Natural killer cell treated with Interleukin-12 subunit alpha and Interleukin-12 subunit beta and Interleukin-15 and Interleukin-18, amount 100 ng/mL, for 72 hours (primary cell): ENCODE measurements at regions not wholly inside any gene's neighbourhood (a gene's known extent, or its start where the extent isn't known, plus 50 kb on each side); places are given as distances from the start of the nearest gene placed in this dataset.
A peak's percentile ranks its signal among the peaks of the same experiment; 100 is the strongest.

Experiments used
- ATAC-seq, 2 donors: fragments of 150-1000 bp; cut with Tn5 transposase in 1 of 2; sonication (Bioruptor Pico), chemical (Tn5 transposase) in 1 of 2; 2 replicates each; pipeline ENCODE4 v1.10.0; 2021
- DNase-seq: peaks from one replicate; pipeline ENCODE4 v3.0.0; 2022; ENCODE audit warnings: low spot score
- H3K27ac Mint-ChIP-seq, 2 donors: 1 replicate in 1 of 2; 2 replicates in 1 of 2; pipeline ENCODE4 v1.8.0; 2022; ENCODE audit warnings: mixed read lengths in 2 of 2, mild to moderate bottlenecking in 1 of 2, moderate library complexity in 1 of 2
- H3K27me3 Mint-ChIP-seq, 2 donors: 1 replicate in 1 of 2; 2 replicates in 1 of 2; pipeline ENCODE4 v1.8.0; 2022; ENCODE audit warnings: mixed read lengths in 2 of 2
- H3K36me3 Mint-ChIP-seq: one replicate; pipeline ENCODE4 v1.8.0; 2022; ENCODE audit warnings: mixed read lengths
- H3K4me1 Mint-ChIP-seq, 2 donors: 1 replicate in 1 of 2; 2 replicates in 1 of 2; pipeline ENCODE4 v1.8.0; 2022; ENCODE audit warnings: low read depth in 2 of 2, mixed read lengths in 2 of 2, mild to moderate bottlenecking in 1 of 2
- H3K4me3 Mint-ChIP-seq: one replicate; pipeline ENCODE4 v1.8.0; 2022; ENCODE audit warnings: mixed read lengths
- H3K9me3 Mint-ChIP-seq: 2 replicates; pipeline ENCODE4 v1.8.0; 2022; ENCODE audit warnings: mixed read lengths

DNA sequence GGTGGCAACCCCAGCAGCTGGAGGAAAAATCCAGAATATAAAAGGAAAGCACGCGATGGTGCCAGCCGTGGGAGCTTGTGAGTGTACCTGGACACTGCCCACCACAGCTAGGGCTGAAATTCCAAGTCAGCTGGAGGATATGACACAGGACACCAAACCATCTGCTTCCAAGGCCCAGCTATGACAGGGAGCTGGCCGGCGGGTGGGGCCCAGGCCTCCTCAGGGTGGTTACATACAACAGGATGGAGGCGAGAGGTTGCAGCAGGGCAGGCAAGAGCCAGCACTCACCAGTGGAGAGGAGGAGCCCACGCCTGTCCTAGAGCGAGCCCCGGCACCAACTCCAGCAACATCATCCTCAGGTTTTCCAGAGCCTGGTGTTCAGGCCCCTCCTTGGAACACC lies 163.2 kb upstream of the RPL38 start:
- Mint-ChIP-seq H3K4me3 (no peak overlapping the region), H3K4me1 (no peaks in the 10 kb centered on the region), H3K27me3 (peaks cover 3 to 6% of the 10 kb centered on the region in 2 donors), H3K36me3 (no peaks in the 10 kb centered on the region), H3K9me3 (no peaks in the 10 kb centered on the region), H3K27ac (no peak overlapping the region)
- DNase-seq (no peak), ATAC-seq (peak in 1 of 2 donors; percentile 3)

DNA sequence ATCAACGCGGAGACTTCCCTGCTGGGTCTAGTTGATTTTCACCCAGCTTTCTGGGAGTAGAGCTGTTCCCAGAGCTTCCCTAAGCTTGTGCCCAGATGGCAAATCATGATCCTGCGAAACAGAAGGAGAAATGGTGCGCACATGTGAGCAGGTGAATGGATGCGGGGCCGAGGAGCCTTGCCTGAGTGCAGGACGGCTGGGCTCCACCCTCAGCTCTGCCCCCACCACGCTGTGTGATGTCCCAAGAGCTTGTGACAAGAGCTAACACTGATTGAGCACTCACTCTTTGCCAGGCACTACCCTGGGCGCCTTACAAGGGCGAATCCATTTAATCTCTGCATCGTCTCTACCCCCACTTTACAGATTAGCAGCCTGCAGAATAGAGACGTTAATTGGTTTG lies 162.7 kb upstream of the RPL38 start:
- no peak overlapping the region for H3K4me3 Mint-ChIP-seq
- no peak for DNase-seq
- no peak overlapping the region for H3K27ac Mint-ChIP-seq
- no peaks in the 10 kb centered on the region for H3K9me3 Mint-ChIP-seq
- H3K36me3 Mint-ChIP-seq: no peaks in the 10 kb centered on the region
- H3K4me1 Mint-ChIP-seq: no peaks in the 10 kb centered on the region
- peaks cover 0 to 5% of the 10 kb centered on the region in 2 donors for H3K27me3 Mint-ChIP-seq
- ATAC-seq: no peak

DNA sequence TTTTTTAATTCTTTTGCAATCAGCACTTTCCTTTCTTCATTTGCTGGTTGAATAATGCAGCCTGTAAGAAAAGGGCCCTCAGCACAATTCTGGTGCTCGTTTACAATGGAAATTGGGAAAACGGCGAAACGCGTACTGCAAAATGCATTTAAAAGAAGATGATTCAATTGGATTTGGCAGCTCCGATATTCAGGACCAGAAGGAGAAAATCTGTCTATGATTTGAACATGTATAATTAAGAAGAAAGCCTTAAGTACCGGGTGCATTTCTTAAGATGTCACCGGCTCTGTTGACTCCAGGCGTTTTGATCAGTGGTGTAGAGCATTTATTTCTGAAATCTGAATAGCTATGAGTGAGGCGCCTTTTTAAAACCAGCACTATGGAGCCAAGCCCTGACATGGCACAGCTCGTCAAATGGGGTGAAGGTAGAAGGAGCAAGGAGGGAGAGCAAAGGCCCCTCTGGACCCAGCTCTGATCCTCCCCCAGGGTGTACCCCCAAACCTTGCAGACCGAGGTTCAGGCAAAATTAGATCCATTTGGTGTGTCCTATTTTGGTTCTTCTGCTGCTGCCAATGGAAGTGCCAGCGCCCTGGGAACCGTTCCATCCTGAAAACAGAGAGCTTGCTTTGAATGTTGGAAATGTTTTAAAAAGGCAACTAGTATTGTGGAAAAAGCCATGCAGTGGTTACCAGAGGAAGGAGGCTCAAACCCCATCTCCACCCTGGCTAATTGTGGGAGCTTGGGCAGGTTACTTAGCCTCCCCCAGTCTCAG lies 161.4 kb upstream of the RPL38 start:
- Mint-ChIP-seq H3K36me3 (no peaks in the 10 kb centered on the region), H3K27me3 (peaks cover 0 to 2% of the 10 kb centered on the region in 2 donors), H3K4me1 (no peaks in the 10 kb centered on the region), H3K9me3 (no peaks in the 10 kb centered on the region), H3K4me3 (no peak overlapping the region), H3K27ac (no peak overlapping the region)
- DNase-seq: no peak
- ATAC-seq: no peak

DNA sequence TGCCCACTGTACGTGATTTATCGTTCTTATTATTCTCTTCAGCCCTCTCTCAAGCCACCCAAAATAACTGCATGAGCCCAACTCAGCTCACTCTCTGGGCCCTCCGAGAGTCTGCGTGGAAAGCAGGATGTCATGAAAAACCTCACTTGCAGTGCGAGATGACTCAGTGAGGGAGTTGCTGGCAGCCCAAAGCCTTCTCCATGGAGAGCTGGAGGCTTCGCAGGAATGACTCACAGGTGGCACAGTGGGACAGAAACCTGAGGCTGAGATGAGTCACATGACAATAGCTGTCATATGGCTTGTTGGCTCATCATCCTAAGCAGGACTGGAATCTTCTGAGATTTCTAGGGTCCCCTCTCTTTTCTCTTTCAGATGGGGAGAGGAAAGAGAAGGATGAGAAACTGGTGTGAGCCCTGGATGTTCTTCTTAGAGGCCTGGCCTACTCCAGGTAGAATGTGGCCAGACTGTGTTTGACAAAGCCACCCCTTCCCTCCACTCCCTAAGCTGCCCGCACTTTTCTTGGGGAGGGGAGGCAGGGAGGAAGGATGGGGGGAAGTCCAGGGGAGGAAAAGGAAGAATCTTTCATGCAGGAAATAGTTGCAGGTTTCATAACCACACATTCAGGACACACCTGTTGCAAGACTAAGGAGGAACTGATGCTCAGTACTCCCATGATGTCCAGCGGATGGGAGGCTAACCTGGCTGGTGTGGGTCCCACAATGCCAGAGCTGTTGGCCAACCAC lies 160.6 kb upstream of the RPL38 start:
- no peak overlapping the region for H3K4me3 Mint-ChIP-seq
- no peaks in the 10 kb centered on the region for H3K9me3 Mint-ChIP-seq
- peaks cover 0 to 2% of the 10 kb centered on the region in 2 donors for H3K4me1 Mint-ChIP-seq
- no peaks in the 10 kb centered on the region for H3K36me3 Mint-ChIP-seq
- H3K27ac Mint-ChIP-seq: no peak overlapping the region
- DNase-seq: no peak
- ATAC-seq: peak in 1 of 2 donors; percentile 77
- H3K27me3 Mint-ChIP-seq: peaks cover 0 to 5% of the 10 kb centered on the region in 2 donors

DNA sequence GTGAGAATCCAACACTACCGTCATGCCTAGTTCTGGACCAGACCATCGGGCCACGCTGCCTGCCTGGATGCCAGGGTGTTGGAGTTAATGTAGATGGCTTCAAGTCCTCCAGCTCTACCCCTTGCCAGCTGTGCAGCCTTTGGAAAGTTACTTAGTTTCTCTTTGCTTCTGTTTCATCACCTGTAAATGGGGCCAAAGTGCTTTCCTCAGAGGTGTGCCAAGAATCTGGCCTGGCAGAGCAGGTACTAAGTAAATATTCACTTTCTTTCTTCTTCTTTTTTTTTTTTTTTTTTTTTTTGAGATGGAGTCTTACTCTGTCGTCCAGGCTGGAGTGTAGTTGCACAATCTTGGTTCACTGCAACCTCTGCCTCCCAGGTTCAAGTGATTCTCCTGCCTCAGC lies 159.5 kb upstream of the RPL38 start:
- no peaks in the 10 kb centered on the region for H3K36me3 Mint-ChIP-seq
- H3K27me3 Mint-ChIP-seq: peaks cover 5 to 7% of the 10 kb centered on the region in 2 donors
- no peak overlapping the region for H3K4me3 Mint-ChIP-seq
- H3K27ac Mint-ChIP-seq: no peak overlapping the region
- ATAC-seq: no peak
- peaks cover 3 to 5% of the 10 kb centered on the region in 2 donors for H3K4me1 Mint-ChIP-seq
- DNase-seq: no peak
- H3K9me3 Mint-ChIP-seq: no peaks in the 10 kb centered on the region

GRCh38 chr17:74045608-74046280 lies 157.7 kb upstream of the RPL38 start:
- no peak overlapping the region for H3K27ac Mint-ChIP-seq
- H3K27me3 Mint-ChIP-seq: peaks cover 6 to 7% of the 10 kb centered on the region in 2 donors
- no peak overlapping the region for H3K4me3 Mint-ChIP-seq
- peaks cover 3 to 5% of the 10 kb centered on the region in 2 donors for H3K4me1 Mint-ChIP-seq
- H3K36me3 Mint-ChIP-seq: no peaks in the 10 kb centered on the region
- no peaks in the 10 kb centered on the region for H3K9me3 Mint-ChIP-seq
- ATAC-seq (no peak), DNase-seq (no peak)

- Mint-ChIP-seq H3K9me3 (no peaks in the 10 kb centered on the region), H3K36me3 (no peaks in the 10 kb centered on the region), H3K4me1 (peaks cover 3 to 5% of the 10 kb centered on the region in 2 donors), H3K27me3 (peaks cover 7 to 22% of the 10 kb centered on the region in 2 donors), H3K27ac (no peak overlapping the region), H3K4me3 (no peak overlapping the region)
- DNase-seq (no peak), ATAC-seq (no peak)
These were observed 154.1 kb upstream of the RPL38 start for GRCh38 chr17:74049167-74049966.

DNA sequence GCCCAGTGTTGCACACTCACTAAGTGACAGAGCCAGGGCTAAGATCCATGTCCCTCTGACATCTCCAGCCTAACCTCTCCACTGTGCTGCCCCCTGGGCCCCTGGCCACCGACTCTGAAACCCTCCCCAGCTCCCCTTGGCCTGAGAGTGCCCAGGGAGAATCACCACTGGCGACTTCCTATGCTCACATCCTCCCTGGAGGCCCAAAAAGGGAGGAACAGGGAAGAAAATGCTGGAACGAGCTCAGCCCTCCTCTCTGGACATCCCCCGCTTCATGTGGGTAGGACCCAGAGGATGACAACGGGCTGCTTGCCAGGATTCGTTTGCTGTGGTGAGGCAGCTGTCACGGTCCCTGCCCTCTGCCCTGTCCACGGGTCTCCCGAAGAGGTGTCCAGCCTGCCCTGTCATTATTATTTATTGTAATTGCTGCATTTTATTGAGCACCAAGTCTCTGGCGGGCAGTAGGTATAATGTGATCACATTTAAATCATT lies 153.5 kb upstream of the RPL38 start:
- H3K9me3 Mint-ChIP-seq: no peaks in the 10 kb centered on the region
- H3K36me3 Mint-ChIP-seq: no peaks in the 10 kb centered on the region
- ATAC-seq (no peak), DNase-seq (no peak)
- no peak overlapping the region for H3K27ac Mint-ChIP-seq
- peaks cover 3 to 5% of the 10 kb centered on the region in 2 donors for H3K4me1 Mint-ChIP-seq
- peaks cover 12 to 27% of the 10 kb centered on the region in 2 donors for H3K27me3 Mint-ChIP-seq
- H3K4me3 Mint-ChIP-seq: no peak overlapping the region

DNA sequence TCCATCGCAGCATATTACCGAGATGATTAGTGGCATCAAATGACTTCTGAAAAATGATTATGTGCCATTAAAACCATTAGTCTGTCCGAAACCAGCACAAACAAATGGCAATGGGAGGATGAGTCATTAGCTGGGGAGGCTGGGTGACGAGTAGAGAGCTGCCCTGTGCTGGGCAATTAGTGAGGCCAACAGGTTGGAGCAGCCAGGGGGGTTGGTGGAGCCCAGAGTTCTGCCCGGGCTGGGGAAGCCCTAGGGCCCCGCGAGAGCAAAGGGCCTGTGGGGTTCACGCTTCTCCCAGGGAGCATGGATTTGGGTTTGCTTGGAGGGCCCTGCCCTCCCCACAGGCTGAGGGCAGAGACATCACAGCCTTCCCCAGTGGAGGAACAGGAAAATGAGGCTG lies 152.1 kb upstream of the RPL38 start:
- DNase-seq (no peak), ATAC-seq (no peak)
- peaks cover 3 to 5% of the 10 kb centered on the region in 2 donors for H3K4me1 Mint-ChIP-seq
- H3K36me3 Mint-ChIP-seq: no peaks in the 10 kb centered on the region
- no peak overlapping the region for H3K27ac Mint-ChIP-seq
- H3K9me3 Mint-ChIP-seq: no peaks in the 10 kb centered on the region
- peaks cover 13 to 31% of the 10 kb centered on the region in 2 donors for H3K27me3 Mint-ChIP-seq
- no peak overlapping the region for H3K4me3 Mint-ChIP-seq

DNA sequence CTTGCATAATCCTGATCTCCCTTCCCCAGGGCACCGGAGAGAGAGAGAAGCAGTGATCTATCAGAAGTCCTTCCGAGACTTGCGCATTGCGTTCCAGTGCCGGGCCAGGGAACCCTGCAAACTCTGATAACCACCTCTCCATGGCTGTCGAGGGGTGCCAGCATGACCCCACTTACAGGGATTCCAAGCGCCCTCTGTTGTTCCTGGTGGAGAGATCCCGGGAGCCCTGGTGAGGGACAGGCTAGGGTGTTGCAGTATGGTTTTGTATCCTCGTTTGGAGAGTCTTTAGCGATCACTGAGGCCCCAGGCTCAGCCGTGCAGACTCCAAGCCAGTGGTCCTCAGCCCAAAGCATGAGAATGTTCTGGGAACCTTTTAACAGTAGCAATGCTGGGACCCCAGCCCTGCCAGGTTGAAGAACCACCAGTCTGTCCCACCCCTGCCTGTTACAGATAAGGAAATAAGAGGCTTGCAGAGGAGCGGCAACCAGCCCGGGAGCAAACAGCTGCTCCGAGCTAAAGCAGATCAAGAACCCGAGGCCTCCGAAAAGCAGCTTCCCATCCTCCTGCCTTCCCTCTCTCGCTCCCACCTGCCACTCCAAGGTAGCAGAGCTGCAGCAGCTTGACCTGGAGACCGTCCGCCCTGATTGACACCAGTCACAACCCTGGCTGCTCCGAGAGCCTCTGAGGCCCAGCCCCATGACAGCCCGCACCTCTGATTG lies 150.3 kb upstream of the RPL38 start:
- DNase-seq: no peak
- no peaks in the 10 kb centered on the region for H3K36me3 Mint-ChIP-seq
- no peaks in the 10 kb centered on the region for H3K9me3 Mint-ChIP-seq
- H3K4me3 Mint-ChIP-seq: no peak overlapping the region
- H3K27me3 Mint-ChIP-seq: peaks cover 24 to 35% of the 10 kb centered on the region in 2 donors
- H3K4me1 Mint-ChIP-seq: peaks cover 0 to 5% of the 10 kb centered on the region in 2 donors
- ATAC-seq: no peak
- no peak overlapping the region for H3K27ac Mint-ChIP-seq

DNA sequence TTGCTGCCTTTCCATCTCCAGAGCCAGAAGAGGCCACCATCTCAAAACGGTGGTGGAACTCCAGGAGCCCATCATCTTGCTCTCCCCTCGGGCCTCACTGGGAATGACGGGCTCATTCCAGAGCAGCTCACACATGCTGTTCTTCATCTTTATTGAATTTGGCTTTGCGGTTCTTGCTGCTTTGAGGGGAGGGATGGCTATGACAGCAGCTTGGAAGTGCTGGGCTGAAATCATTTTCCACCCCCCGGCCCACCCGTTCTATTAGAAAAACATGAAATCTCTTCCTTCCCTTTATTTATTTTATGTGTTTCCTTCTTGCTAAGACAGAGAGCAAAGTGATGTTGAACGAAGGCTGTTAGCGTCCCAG lies 149.8 kb upstream of the RPL38 start:
- ATAC-seq: no peak
- H3K27me3 Mint-ChIP-seq: peaks cover 24 to 35% of the 10 kb centered on the region in 2 donors
- DNase-seq: no peak
- no peak overlapping the region for H3K27ac Mint-ChIP-seq
- H3K9me3 Mint-ChIP-seq: no peaks in the 10 kb centered on the region
- no peak overlapping the region for H3K4me3 Mint-ChIP-seq
- H3K4me1 Mint-ChIP-seq: no peaks in the 10 kb centered on the region
- no peaks in the 10 kb centered on the region for H3K36me3 Mint-ChIP-seq

GRCh38 chr17:74054249-74054648 lies 149.2 kb upstream of the RPL38 start:
- no peaks in the 10 kb centered on the region for H3K9me3 Mint-ChIP-seq
- H3K27ac Mint-ChIP-seq: no peak overlapping the region
- no peaks in the 10 kb centered on the region for H3K4me1 Mint-ChIP-seq
- H3K4me3 Mint-ChIP-seq: no peak overlapping the region
- ATAC-seq (no peak), DNase-seq (no peak)
- no peaks in the 10 kb centered on the region for H3K36me3 Mint-ChIP-seq
- H3K27me3 Mint-ChIP-seq: peaks cover 27 to 38% of the 10 kb centered on the region in 2 donors
